HG03558 (cell line): ENCODE measurements at regions not wholly inside any gene's neighbourhood (a gene's known extent, or its start where the extent isn't known, plus 50 kb on each side); places are given as distances from the start of the nearest gene placed in this dataset.
"Not testable (repeated sequence)": the region's sequence is repeated elsewhere in the genome, so short reads cannot be mapped to it uniquely, and the experiment has no call there.

ENCODE experiments used
- ATAC-seq: cut with Tn5 transposase; IDR thresholded peaks from one replicate; pipeline ENCODE4 v1.9.1; 2021; ENCODE audit warnings: moderate number of reproducible peaks; ENCODE audit not compliant: unreplicated experiment; ENCODE audit errors: extremely low read depth

- ATAC-seq = no peak
These were observed 104.6 kb downstream of the ZBTB18 start for GRCh38 chr1:244155661-244156060.

- ATAC-seq = not testable (repeated sequence)
These were observed 105.5 kb downstream of the ZBTB18 start for GRCh38 chr1:244156617-244157016.

GRCh38 chr1:244157731-244158438 is 106.8 kb downstream of the ZBTB18 start:
- ATAC-seq = no peak

- no peak for ATAC-seq
These were observed 108.6 kb downstream of the ZBTB18 start for GRCh38 chr1:244159646-244160045.

DNA sequence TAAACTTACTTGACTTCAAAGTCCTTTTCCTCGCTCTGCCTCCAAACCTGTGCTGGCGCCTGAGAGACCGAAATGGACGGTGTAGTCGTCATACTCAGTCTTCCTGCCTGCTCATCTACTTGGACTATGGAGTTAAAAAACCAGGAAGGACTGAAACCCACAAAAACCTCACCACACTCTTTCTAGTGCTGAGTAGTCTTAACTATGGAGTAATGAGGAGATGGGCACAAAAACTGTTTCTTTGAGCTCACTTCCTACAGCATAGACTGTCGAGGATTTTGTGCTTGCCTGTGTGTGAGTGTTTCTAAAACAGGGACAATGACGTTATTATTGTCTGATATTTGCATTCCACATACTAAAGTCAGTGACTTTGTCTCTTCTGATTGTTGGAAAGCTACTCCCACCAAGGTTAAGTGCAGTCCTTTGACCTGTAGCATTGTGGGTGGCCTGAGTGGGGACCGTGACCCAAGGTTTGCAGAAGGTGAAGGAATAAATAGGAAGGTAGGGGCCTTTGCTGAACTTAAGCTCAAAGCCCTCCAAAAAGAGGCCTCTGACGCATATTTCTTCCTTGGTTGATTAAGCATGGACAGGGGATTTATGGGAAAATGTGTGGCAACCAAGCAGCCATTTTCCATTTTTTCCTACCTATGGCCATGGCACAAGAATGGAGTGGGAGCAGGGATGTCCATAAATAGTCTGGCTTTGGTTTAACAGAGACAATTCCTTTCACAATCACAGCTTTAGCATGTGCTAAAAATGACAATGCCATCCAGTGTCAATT is 109.6 kb downstream of the ZBTB18 start:
- no peak for ATAC-seq

DNA sequence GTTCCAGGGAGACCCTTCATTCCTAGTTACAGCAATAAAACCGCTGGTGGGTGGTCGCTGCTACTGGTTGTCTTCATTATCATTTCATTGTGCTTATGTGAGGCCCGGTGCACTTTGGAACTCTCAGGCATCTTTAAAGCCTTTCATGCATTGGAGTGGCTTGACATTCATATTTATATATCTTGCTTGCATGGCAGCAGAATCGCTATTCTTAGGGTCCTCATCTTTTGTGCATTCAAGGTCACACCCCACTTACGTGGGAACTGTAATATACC is 110.1 kb downstream of the ZBTB18 start:
- no peak for ATAC-seq

DNA sequence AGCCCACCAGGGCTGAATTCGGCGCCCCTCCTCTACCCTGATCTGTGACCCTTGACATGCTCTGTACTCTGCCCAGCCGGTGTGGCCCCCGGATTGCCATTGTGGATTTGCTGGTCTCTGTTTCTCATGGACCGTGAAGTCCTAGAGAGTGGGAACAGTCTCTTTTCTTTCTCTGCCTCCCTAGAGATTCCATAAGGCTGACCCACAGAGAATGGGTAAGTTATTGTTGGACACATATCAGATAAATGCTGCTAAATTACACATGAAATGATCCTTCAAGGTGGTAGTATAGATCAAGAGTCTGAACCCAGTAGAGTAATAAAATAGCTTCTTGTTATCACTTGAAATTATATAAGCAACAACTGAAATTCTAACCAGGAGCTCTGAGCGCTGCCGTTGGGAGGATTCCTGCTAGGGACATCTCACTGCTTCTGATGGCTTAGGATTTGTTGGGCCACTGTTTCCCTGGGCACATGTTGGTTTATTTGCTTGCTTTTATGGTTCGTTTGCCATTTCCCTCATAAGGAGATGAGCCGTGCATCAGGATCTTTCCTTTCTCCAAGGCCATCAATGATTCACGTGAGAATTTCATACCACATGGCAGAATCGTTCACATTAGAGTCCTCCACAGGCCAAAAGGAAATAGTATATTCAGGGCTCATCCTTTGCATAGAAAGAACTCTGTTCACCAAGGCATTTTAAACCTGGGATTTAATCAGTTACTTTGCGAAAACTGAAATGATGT is 111.9 kb downstream of the ZBTB18 start:
- no peak for ATAC-seq

GRCh38 chr1:244163861-244164510 is 112.9 kb downstream of the ZBTB18 start:
- no peak for ATAC-seq

- no peak for ATAC-seq
These were observed 113.4 kb downstream of the ZBTB18 start for GRCh38 chr1:244164511-244164890.

- no peak for ATAC-seq
These were observed 113.9 kb downstream of the ZBTB18 start for GRCh38 chr1:244165021-244165420.

- ATAC-seq = no peak
These were observed 114.6 kb downstream of the ZBTB18 start for GRCh38 chr1:244165701-244166100.

GRCh38 chr1:244171241-244171985 is 120.3 kb downstream of the ZBTB18 start:
- no peak for ATAC-seq

- no peak for ATAC-seq
These were observed 122.2 kb downstream of the ZBTB18 start for GRCh38 chr1:244173240-244173639.

GRCh38 chr1:244173769-244174168 is 122.7 kb downstream of the ZBTB18 start:
- no peak for ATAC-seq

- ATAC-seq = no peak
These were observed 123.9 kb downstream of the ZBTB18 start for GRCh38 chr1:244174922-244175521.

GRCh38 chr1:244176201-244176600 is 125.1 kb downstream of the ZBTB18 start:
- no peak for ATAC-seq

DNA sequence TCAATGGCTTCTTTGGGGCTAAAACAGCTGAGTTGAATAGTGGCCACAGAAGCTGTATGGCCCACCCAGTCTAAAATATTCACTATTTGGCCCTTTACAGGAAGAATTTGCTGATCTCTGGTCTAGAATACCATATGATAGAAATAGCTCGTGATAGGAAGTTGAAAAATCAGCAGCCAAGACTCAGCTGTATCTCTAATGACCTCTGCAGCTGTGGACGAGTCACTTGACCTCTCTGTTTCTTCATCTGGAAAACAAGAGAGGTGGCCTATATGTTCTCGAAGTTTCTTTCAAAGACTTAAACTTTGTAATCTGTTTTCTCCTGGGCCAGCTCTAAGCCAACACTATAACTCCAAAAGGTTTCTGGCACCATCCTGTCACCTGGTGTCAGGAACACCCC is 129.2 kb downstream of the ZBTB18 start:
- ATAC-seq = no peak

DNA sequence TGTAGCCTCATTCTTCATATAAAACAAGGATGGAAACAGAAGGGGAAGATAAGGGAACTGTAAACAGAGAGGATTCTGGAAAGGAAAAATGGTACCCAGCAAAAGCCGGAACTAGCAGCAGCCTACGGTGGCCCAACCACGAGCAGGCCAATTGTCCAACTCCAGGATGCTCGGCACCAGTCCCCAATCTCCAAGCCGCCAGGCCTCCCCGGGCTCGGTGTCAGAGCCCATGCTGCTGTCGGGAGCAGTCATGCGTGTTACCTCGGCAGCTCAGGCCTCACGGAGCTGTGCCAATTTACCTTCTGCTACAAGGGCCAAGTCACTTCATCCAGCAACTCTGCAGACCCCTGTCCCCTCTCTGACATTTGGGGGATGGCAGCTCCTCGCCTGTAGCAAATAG is 130.8 kb downstream of the ZBTB18 start:
- no peak for ATAC-seq

GRCh38 chr1:244183037-244183436 is 132.0 kb downstream of the ZBTB18 start:
- no peak for ATAC-seq

- no peak for ATAC-seq
These were observed 135.3 kb downstream of the ZBTB18 start for GRCh38 chr1:244186372-244186771.
